ENCODE measurements at regions not wholly inside any gene's neighbourhood (a gene's known extent, or its start where the extent isn't known, plus 50 kb on each side); places are given as distances from the start of the nearest gene placed in this dataset.

- Mint-ChIP-seq H3K4me3 (no peak overlapping the region), H3K27me3 (no peaks in the 10 kb centered on the region), H3K27ac (no peak overlapping the region), H3K36me3 (no peaks in the 10 kb centered on the region), H3K9me3 (peaks cover 0 to 6% (median under 1%) of the 10 kb centered on the region in 7 donors), H3K4me1 (no peaks in the 10 kb centered on the region)
- H3K36me3 ChIP-seq (ENCODE audit: control insufficient read depth, insufficient read depth, low read length), result no peaks in the 10 kb centered on the region
- no peaks in the 10 kb centered on the region for H3K4me1 ChIP-seq (ENCODE audit: control insufficient read depth, insufficient read depth, low read length, poor library complexity, severe bottlenecking)
- H3K27me3 ChIP-seq (ENCODE audit: control insufficient read depth, insufficient read depth, low read length), result no peaks in the 10 kb centered on the region
- DNase-seq (no peak), ATAC-seq (ENCODE audit: low read depth in 2 of 2) (no peak)
- no peaks in the 10 kb centered on the region for H3K9me3 ChIP-seq (ENCODE audit: control insufficient read depth in 2 of 2, low read length in 2 of 2)
- H3K4me3 ChIP-seq (ENCODE audit: low read depth, low read length), result no peak overlapping the region
- no peak overlapping the region for H3K27ac ChIP-seq (ENCODE audit: insufficient read depth, low read length, poor library complexity, severe bottlenecking)
These were observed 474.7 kb upstream of the HS6ST1 start for GRCh38 chr2:128793404-128793803.

- Histone ChIP-seq H3K36me3 (ENCODE audit: control insufficient read depth, insufficient read depth, low read length) (no peaks in the 10 kb centered on the region), H3K4me1 (ENCODE audit: control insufficient read depth, insufficient read depth, low read length, poor library complexity, severe bottlenecking) (no peaks in the 10 kb centered on the region), H3K27me3 (ENCODE audit: control insufficient read depth, insufficient read depth, low read length) (no peaks in the 10 kb centered on the region), H3K9me3 (ENCODE audit: control insufficient read depth in 2 of 2, low read length in 2 of 2) (no peaks in the 10 kb centered on the region), H3K27ac (ENCODE audit: insufficient read depth, low read length, poor library complexity, severe bottlenecking) (no peak overlapping the region), H3K4me3 (ENCODE audit: low read depth, low read length) (no peak overlapping the region)
- Mint-ChIP-seq H3K27me3 (no peaks in the 10 kb centered on the region), H3K9me3 (peaks cover 0 to 6% (median 0%) of the 10 kb centered on the region in 7 donors), H3K36me3 (no peaks in the 10 kb centered on the region), H3K4me3 (no peak overlapping the region), H3K27ac (no peak overlapping the region), H3K4me1 (no peaks in the 10 kb centered on the region)
- DNase-seq (no peak), ATAC-seq (ENCODE audit: low read depth in 2 of 2) (no peak)
These were observed 475.6 kb upstream of the HS6ST1 start for GRCh38 chr2:128794285-128794684.

DNA sequence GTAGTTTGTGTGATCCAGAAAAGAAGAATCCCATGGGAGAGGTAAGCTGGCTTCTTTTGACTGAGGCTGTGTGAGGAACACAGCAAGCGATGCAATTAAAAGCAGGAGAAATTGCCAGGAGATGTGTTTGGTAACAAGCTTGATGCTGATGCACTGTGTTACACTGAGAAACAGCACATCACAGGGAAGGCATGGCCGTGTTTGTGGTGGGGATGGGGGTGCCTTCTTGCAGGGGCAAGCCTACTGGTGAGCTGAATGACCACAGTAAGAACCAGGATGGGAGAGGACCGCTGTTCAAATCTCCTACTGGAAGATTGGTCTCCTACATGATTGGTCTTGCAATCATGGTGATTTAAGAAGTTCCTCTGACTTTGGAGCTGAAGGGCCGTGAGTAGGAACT lies 477.7 kb upstream of the HS6ST1 start:
- Histone ChIP-seq H3K27ac (ENCODE audit: insufficient read depth, low read length, poor library complexity, severe bottlenecking) (no peak overlapping the region), H3K4me1 (ENCODE audit: control insufficient read depth, insufficient read depth, low read length, poor library complexity, severe bottlenecking) (no peaks in the 10 kb centered on the region), H3K27me3 (ENCODE audit: control insufficient read depth, insufficient read depth, low read length) (no peaks in the 10 kb centered on the region), H3K36me3 (ENCODE audit: control insufficient read depth, insufficient read depth, low read length) (no peaks in the 10 kb centered on the region), H3K4me3 (ENCODE audit: low read depth, low read length) (no peak overlapping the region), H3K9me3 (ENCODE audit: control insufficient read depth in 2 of 2, low read length in 2 of 2) (no peaks in the 10 kb centered on the region)
- Mint-ChIP-seq H3K4me3 (no peak overlapping the region), H3K4me1 (no peaks in the 10 kb centered on the region), H3K27me3 (no peaks in the 10 kb centered on the region), H3K27ac (no peak overlapping the region), H3K9me3 (peaks cover 0 to 4% (median 0%) of the 10 kb centered on the region in 7 donors), H3K36me3 (no peaks in the 10 kb centered on the region)
- DNase-seq (no peak), ATAC-seq (ENCODE audit: low read depth in 2 of 2) (no peak)

GRCh38 chr2:128797092-128797491 lies 478.4 kb upstream of the HS6ST1 start:
- H3K27me3 ChIP-seq (ENCODE audit: control insufficient read depth, insufficient read depth, low read length), result no peaks in the 10 kb centered on the region
- no peak overlapping the region for H3K4me3 ChIP-seq (ENCODE audit: low read depth, low read length)
- ATAC-seq (ENCODE audit: low read depth in 2 of 2), result no peak
- Mint-ChIP-seq H3K9me3 (peaks cover 0 to 4% (median 0%) of the 10 kb centered on the region in 7 donors), H3K27me3 (no peaks in the 10 kb centered on the region), H3K36me3 (no peaks in the 10 kb centered on the region), H3K4me3 (no peak overlapping the region), H3K27ac (no peak overlapping the region), H3K4me1 (no peaks in the 10 kb centered on the region)
- no peaks in the 10 kb centered on the region for H3K4me1 ChIP-seq (ENCODE audit: control insufficient read depth, insufficient read depth, low read length, poor library complexity, severe bottlenecking)
- H3K36me3 ChIP-seq (ENCODE audit: control insufficient read depth, insufficient read depth, low read length), result no peaks in the 10 kb centered on the region
- H3K27ac ChIP-seq (ENCODE audit: insufficient read depth, low read length, poor library complexity, severe bottlenecking), result no peak overlapping the region
- no peaks in the 10 kb centered on the region for H3K9me3 ChIP-seq (ENCODE audit: control insufficient read depth in 2 of 2, low read length in 2 of 2)
- no peak for DNase-seq

DNA sequence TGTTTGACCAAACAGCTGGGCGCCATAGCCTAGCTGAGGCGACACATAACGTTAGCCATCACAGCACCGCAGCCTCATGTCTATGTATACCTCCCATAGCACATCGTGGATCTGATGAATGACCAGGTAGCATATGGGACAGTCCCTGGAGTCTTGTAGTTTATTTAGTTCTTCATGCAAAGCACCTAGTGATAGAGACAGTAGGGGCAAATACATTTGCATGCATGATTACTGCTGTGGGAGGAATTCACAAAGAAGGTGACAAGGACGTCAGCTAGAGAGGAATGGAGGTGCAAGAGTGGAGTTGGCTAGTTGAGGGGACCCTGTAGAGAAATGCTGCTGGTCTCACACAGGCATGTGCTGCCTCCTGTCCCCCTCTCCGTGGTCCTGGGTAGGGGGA lies 478.9 kb upstream of the HS6ST1 start:
- Histone ChIP-seq H3K9me3 (ENCODE audit: control insufficient read depth in 2 of 2, low read length in 2 of 2) (no peaks in the 10 kb centered on the region), H3K4me3 (ENCODE audit: low read depth, low read length) (no peak overlapping the region), H3K36me3 (ENCODE audit: control insufficient read depth, insufficient read depth, low read length) (no peaks in the 10 kb centered on the region), H3K27ac (ENCODE audit: insufficient read depth, low read length, poor library complexity, severe bottlenecking) (no peak overlapping the region), H3K27me3 (ENCODE audit: control insufficient read depth, insufficient read depth, low read length) (no peaks in the 10 kb centered on the region), H3K4me1 (ENCODE audit: control insufficient read depth, insufficient read depth, low read length, poor library complexity, severe bottlenecking) (no peaks in the 10 kb centered on the region)
- Mint-ChIP-seq H3K27ac (no peak overlapping the region), H3K36me3 (no peaks in the 10 kb centered on the region), H3K9me3 (peaks cover 0 to 4% (median 0%) of the 10 kb centered on the region in 7 donors), H3K27me3 (no peaks in the 10 kb centered on the region), H3K4me1 (no peaks in the 10 kb centered on the region), H3K4me3 (no peak overlapping the region)
- ATAC-seq (ENCODE audit: low read depth in 2 of 2), result no peak
- no peak for DNase-seq

DNA sequence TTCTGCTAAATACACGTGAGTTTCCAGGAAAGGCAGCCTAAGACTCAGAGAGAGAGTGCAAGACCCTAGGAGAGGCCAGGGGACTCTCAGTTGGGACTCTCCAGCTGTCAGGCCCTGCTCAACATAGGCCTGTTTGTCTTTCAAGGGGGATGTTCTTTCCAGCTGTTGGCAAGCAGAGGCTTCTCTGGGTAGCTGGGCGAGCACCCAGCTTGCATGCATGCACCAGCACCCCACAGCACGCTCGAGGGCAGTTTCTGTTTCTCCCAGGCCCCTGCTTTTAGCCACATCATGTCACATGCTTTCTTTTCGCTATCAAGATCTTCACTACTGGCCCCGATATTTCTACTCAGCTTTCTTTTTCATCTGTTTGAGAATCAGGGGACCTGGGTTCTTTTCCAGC lies 479.3 kb upstream of the HS6ST1 start:
- Histone ChIP-seq H3K27me3 (ENCODE audit: control insufficient read depth, insufficient read depth, low read length) (no peaks in the 10 kb centered on the region), H3K4me3 (ENCODE audit: low read depth, low read length) (no peak overlapping the region), H3K36me3 (ENCODE audit: control insufficient read depth, insufficient read depth, low read length) (no peaks in the 10 kb centered on the region), H3K4me1 (ENCODE audit: control insufficient read depth, insufficient read depth, low read length, poor library complexity, severe bottlenecking) (no peaks in the 10 kb centered on the region), H3K9me3 (ENCODE audit: control insufficient read depth in 2 of 2, low read length in 2 of 2) (no peaks in the 10 kb centered on the region), H3K27ac (ENCODE audit: insufficient read depth, low read length, poor library complexity, severe bottlenecking) (no peak overlapping the region)
- Mint-ChIP-seq H3K4me3 (no peak overlapping the region), H3K4me1 (no peaks in the 10 kb centered on the region), H3K36me3 (no peaks in the 10 kb centered on the region), H3K27ac (no peak overlapping the region), H3K9me3 (peaks cover 0 to 4% (median 0%) of the 10 kb centered on the region in 7 donors), H3K27me3 (no peaks in the 10 kb centered on the region)
- ATAC-seq (ENCODE audit: low read depth in 2 of 2), result no peak
- DNase-seq, result no peak

DNA sequence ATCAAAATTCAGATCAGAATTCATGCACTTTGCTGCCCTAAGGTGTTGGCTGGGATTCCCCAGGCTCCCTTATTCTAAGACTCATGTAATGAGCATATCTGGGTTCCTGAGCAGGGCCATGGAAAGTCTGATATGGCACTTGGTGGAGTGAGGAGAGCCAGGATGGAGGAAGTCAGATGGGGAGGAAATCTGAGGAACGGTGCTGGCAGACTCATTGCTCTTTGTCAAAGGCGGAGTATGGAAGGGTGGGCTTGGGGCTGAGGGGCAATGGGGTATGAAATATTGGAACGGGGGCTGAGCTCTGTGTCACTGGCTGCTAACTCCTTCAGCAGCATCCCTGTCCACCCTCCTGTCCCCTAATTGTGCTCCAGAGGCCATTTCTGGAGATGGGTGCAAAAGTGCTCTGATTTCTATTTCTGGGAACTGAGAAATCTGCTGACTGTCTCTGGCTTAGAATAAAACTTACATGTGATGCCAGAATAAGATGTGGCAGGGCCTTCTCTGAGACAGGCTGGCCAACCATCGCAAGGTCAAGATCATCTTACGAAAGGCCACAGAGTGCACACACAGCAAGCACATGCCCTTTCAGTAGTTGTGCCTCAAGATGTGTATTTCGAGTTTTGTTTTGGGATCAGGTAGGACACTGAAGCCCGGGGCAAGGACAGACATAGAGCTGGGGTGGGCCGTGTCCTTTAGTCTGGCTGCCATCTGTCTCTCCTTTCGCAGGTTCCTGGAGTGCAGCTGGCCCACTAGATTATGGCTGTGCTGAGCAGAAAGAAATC lies 480.0 kb upstream of the HS6ST1 start:
- Mint-ChIP-seq H3K9me3 (peaks cover 0 to 4% (median 0%) of the 10 kb centered on the region in 7 donors), H3K4me3 (no peak overlapping the region), H3K27ac (no peak overlapping the region), H3K27me3 (no peaks in the 10 kb centered on the region), H3K4me1 (no peaks in the 10 kb centered on the region), H3K36me3 (no peaks in the 10 kb centered on the region)
- H3K27ac ChIP-seq (ENCODE audit: insufficient read depth, low read length, poor library complexity, severe bottlenecking), result no peak overlapping the region
- no peaks in the 10 kb centered on the region for H3K36me3 ChIP-seq (ENCODE audit: control insufficient read depth, insufficient read depth, low read length)
- H3K4me1 ChIP-seq (ENCODE audit: control insufficient read depth, insufficient read depth, low read length, poor library complexity, severe bottlenecking), result no peaks in the 10 kb centered on the region
- ATAC-seq (ENCODE audit: low read depth in 2 of 2), result no peak
- no peaks in the 10 kb centered on the region for H3K27me3 ChIP-seq (ENCODE audit: control insufficient read depth, insufficient read depth, low read length)
- no peak for DNase-seq
- H3K9me3 ChIP-seq (ENCODE audit: control insufficient read depth in 2 of 2, low read length in 2 of 2), result no peaks in the 10 kb centered on the region
- H3K4me3 ChIP-seq (ENCODE audit: low read depth, low read length), result no peak overlapping the region

DNA sequence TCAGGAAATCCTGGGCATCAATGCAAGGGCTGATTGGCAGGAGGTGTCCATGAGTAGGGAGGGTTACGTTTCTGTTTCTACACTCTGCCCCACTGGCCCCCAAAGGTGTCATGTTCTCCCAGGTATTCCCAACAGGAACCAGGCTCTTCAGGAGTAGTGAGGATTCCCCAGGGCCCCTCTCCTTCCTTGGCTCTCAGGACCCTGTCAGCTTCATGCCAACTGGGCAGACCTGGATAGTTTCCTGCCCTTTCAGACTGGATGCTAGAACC lies 480.6 kb upstream of the HS6ST1 start:
- Histone ChIP-seq H3K36me3 (ENCODE audit: control insufficient read depth, insufficient read depth, low read length) (no peaks in the 10 kb centered on the region), H3K27ac (ENCODE audit: insufficient read depth, low read length, poor library complexity, severe bottlenecking) (no peak overlapping the region), H3K4me3 (ENCODE audit: low read depth, low read length) (no peak overlapping the region), H3K27me3 (ENCODE audit: control insufficient read depth, insufficient read depth, low read length) (no peaks in the 10 kb centered on the region), H3K4me1 (ENCODE audit: control insufficient read depth, insufficient read depth, low read length, poor library complexity, severe bottlenecking) (no peaks in the 10 kb centered on the region), H3K9me3 (ENCODE audit: control insufficient read depth in 2 of 2, low read length in 2 of 2) (no peaks in the 10 kb centered on the region)
- H3K4me3 Mint-ChIP-seq, result no peak overlapping the region
- H3K27ac Mint-ChIP-seq, result no peak overlapping the region
- H3K9me3 Mint-ChIP-seq, result peaks cover 0 to 4% (median 0%) of the 10 kb centered on the region in 7 donors
- ATAC-seq (ENCODE audit: low read depth in 2 of 2) (no peak), DNase-seq (no peak)
- no peaks in the 10 kb centered on the region for H3K27me3 Mint-ChIP-seq
- no peaks in the 10 kb centered on the region for H3K4me1 Mint-ChIP-seq
- no peaks in the 10 kb centered on the region for H3K36me3 Mint-ChIP-seq

All from CD4-positive, CD25-positive, alpha-beta regulatory T cell (primary cell).